AML-193 (cell line): ENCODE measurements at regions not wholly inside any gene's neighbourhood (a gene's known extent, or its start where the extent isn't known, plus 50 kb on each side); places are given as distances from the start of the nearest gene placed in this dataset.

Experiments used
- DNase-seq, 2 experiments: peaks; one replicate each; lab custom pipeline; 2025; lab: John Stamatoyannopoulos, UW

GRCh38 chr5:92795633-92796032 lies 785.4 kb downstream of the NR2F1-AS1 start:
- DNase-seq = no peak

GRCh38 chr5:92780057-92780456 lies 801.0 kb downstream of the NR2F1-AS1 start:
- no peak for DNase-seq

GRCh38 chr5:92779536-92779935 lies 801.5 kb downstream of the NR2F1-AS1 start:
- DNase-seq = no peak

- no peak for DNase-seq
Measured at GRCh38 chr5:92778261-92778660, 802.8 kb downstream of the NR2F1-AS1 start.

GRCh38 chr5:92777421-92777820 lies 803.6 kb downstream of the NR2F1-AS1 start:
- DNase-seq = no peak

GRCh38 chr5:92775711-92776615 lies 805.1 kb downstream of the NR2F1-AS1 start:
- no peak for DNase-seq

- no peak for DNase-seq
Measured at GRCh38 chr5:92769978-92770377, 811.0 kb downstream of the NR2F1-AS1 start.

GRCh38 chr5:92761585-92761984 lies 819.4 kb downstream of the NR2F1-AS1 start:
- no peak for DNase-seq

- DNase-seq = no peak
Measured at GRCh38 chr5:92760550-92760949, 820.5 kb downstream of the NR2F1-AS1 start.

- no peak for DNase-seq
Measured at GRCh38 chr5:92758552-92758951, 822.5 kb downstream of the NR2F1-AS1 start.

GRCh38 chr5:92749943-92750342 lies 831.1 kb downstream of the NR2F1-AS1 start:
- DNase-seq = no peak

- no peak for DNase-seq
Measured at GRCh38 chr5:92748072-92748676, 832.8 kb downstream of the NR2F1-AS1 start.

GRCh38 chr5:92741906-92742305 lies 839.1 kb downstream of the NR2F1-AS1 start:
- DNase-seq = no peak

- no peak for DNase-seq
Measured at GRCh38 chr5:92734211-92734940, 846.6 kb downstream of the NR2F1-AS1 start.

- DNase-seq = no peak
Measured at GRCh38 chr5:92730486-92730885, 850.5 kb downstream of the NR2F1-AS1 start.

- DNase-seq = no peak
Measured at GRCh38 chr5:92729088-92729487, 851.9 kb downstream of the NR2F1-AS1 start.

GRCh38 chr5:92715946-92716520 lies 865.0 kb downstream of the NR2F1-AS1 start:
- DNase-seq = no peak

GRCh38 chr5:92713826-92714225 lies 867.2 kb downstream of the NR2F1-AS1 start:
- no peak for DNase-seq

GRCh38 chr5:92713335-92713743 lies 867.7 kb downstream of the NR2F1-AS1 start:
- DNase-seq = no peak

- no peak for DNase-seq
Measured at GRCh38 chr5:92711956-92712355, 869.1 kb downstream of the NR2F1-AS1 start.

- no peak for DNase-seq
Measured at GRCh38 chr5:92704590-92704989, 876.4 kb downstream of the NR2F1-AS1 start.

- DNase-seq = no peak
Measured at GRCh38 chr5:92703976-92704375, 877.0 kb downstream of the NR2F1-AS1 start.
